Stimulated activated CD8-positive, alpha-beta memory T cell treated with anti-CD3 and anti-CD28 coated beads, Interleukin-7, amount 100 ng/mL, for 24 hours (primary cell): ENCODE measurements at regions not wholly inside any gene's neighbourhood (a gene's known extent, or its start where the extent isn't known, plus 50 kb on each side); places are given as distances from the start of the nearest gene placed in this dataset.
"Not testable (repeated sequence)": the region's sequence is repeated elsewhere in the genome, so short reads cannot be mapped to it uniquely, and the experiment has no call there.

Experiments used
- DNase-seq: peaks from one replicate; pipeline ENCODE4 v3.0.0-alpha.2; 2020; ENCODE audit warnings: low read depth

DNA sequence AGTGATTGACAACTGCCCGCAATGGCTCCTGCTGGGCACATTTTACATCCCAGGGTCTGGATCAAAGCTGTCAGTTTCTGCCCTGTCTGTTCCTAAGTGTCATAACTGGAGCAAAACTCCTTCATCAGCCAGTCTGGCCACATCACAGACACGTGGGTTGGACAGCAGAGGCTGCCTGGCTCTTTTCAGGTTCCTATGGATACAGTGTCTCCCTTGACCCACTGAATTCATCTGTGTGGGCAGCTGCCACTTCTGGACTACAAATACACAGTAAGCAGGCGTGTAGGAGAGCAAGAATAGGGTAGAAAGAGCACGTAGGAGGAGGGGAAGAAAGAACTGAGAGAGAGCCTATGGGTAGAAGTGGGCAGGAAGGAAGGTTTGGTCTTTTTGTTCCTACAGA lies 238.0 kb downstream of the ENC1 start:
- DNase-seq: no peak

DNA sequence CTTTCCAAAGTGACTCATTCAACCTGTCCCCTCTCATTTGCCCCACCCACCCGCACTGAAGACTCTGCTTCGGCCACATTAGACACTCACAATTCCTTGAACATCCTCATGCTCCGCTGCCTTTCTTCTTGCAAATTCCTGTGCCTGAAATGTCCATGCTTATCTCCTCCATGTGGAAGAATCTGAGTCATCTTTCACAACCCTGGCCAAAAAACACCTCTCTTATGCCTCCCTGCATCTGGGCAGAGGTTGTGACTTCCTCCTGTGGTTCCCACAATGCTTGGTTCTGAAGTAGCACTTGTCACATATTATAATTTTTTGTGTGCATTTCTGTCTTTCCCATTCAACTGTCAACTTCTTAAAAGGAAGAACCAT lies 238.6 kb downstream of the ENC1 start:
- no peak for DNase-seq

DNA sequence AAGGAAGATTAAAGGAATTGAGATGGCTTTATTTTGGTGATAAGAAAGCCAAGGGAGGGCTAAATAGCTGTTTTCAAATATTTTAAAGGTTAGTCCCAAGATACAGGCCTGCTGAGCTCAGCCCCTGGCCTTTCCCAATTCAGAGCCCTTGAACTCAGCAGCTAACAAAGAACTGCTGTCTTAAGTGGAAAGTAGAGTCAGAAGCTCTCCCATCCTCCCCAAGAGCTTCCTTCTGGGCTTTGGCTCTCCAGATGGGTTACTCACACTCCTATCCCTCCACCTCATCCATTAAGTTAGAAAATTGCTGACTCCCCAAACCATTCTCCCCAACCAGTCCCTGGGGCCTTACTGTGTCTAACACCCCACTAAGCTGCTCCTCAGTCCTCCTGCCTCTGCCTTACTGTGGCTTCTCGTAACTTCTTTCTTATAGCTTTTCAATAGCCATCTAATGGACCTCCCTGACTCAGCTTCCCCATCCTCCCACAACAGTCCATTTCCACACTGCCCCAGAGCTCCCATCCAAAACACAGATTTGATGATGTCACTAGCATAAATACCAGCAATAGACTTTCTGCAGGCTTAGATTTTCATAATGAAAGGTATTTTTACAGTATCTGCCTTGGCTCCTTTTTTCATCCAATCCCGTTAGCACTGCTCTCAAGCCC lies 239.1 kb downstream of the ENC1 start:
- no peak for DNase-seq

DNA sequence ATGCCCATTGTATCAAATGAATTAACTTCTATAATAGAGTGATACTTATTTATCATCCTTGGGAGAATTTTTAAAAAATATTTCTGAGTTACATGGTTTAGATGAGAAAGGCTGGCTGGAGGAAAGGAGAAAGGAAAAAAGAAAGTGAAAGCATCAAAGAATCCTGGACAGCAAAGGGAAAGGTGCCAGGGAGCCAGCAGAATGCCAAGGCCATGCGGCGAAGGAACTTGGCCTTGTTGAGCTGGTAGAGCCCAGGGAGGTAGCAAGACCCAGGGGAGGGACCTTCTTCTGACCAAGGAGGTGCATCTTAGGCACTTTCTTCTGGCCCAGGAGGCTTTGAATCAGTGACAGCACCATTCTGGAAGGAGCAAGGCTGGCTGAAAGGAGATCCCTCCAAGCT lies 240.5 kb downstream of the ENC1 start:
- DNase-seq: no peak

DNA sequence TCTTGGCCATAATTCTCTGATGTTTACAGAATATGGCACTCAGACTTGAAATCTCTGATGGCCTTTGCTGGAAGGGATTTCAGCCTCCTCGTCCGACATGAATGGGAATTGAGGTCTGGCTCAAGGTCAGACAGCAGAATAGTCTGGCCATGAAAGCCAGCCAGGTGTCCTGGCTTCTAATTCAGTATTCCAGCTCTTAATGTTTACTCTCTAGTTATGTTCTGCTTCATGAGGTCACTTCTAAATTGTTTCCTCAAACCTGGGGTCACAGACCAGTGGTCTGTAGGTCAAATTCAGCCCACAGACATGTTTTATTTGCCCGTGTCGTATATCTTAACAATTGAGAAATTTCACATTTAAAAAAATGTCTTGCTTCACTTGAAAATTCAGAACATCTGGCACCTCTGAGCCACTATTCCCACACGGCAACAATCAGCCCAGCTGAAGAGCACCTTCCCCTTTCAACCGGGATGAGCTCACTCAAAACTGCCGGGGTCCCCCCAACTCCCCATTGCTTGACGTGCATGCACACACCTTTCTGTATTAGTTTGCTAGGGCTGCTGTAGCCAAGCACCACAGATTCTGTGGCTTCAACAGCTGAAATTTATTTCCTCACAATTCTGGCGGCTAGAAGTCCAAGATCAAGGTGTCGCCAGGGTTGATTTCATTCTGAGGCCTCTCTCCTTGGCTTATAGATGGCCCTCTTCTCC lies 243.5 kb downstream of the ENC1 start:
- DNase-seq: no peak

DNA sequence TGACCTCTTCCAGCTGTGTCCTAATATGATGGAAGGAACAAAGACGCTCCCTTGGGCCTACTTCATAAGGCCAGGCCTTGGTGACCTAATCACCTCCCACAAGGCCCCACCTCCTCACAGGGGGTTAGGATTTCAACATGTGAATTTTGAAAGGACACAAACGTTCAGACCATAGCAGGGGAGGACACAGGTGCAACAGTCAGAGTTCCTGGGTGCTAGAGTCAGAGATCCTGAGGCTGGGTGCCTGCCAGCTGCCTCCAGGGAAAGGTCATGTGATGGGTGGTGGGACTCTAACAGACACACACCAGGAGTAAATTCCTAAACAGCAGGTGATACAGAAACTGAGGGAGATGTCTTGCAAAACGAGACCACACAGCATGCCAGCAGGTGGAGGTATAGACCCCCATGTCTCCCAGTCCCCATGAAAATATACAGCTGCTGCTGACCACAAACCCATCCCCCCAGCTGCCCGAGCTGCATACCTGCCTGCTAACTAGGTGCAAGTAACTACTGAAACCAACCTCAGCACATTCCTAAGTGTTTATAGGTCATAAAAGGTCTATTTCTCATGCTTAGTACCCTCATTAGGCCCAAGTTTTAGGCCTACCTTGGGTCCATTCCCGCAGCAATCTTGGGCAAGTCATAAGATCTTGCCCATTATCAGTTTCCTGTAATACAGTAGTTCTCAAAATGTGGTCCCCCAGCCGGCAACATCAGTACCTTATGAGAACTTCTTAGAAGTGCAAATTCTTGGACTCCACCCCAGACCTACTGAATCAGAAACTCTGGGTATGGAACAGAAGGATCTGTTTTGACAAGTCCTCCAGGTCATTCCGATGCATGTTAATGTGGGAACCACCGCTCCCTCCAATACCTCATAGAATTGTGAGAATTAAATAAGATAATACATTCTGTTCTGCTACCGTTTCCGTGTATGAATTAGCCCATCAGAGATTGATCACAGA lies 245.3 kb downstream of the ENC1 start:
- no peak for DNase-seq

DNA sequence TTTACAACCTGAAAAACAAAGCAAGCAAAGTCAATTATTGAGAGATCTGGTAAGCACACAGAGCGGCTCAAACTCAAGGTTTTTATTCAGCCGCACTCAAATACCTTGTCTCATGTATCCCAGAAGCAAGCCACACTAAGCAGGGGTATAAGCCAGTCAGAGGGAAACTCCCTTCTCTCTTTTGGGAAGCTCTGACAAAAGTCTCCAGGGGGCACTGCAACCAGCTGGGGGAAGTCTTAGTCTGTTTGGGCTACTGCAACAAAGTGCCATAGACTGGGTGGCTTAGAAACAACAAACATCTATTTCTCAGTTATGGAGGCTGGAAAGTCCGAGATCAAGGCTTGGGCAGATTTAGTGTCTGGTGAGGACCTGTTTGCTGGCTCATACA lies 246.0 kb downstream of the ENC1 start:
- DNase-seq: no peak

DNA sequence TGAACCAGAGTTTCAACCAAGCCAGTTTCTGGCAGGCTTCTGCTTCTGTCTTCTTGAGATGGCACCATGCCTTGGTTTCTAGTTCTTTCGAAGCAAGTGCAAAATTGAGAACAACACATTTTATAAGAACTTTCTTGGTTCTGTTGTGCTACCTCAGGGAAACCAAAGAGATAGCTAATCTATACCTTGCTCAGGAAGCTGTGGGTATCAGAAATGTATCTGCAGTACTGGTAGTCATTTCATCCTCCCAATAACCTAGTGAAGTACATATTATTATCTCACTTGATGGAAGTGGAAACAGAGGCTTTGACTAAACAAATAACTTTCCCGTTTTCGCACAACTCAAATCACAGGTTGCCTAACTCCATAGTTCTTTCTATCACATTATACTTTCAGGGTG lies 246.6 kb downstream of the ENC1 start:
- no peak for DNase-seq

DNA sequence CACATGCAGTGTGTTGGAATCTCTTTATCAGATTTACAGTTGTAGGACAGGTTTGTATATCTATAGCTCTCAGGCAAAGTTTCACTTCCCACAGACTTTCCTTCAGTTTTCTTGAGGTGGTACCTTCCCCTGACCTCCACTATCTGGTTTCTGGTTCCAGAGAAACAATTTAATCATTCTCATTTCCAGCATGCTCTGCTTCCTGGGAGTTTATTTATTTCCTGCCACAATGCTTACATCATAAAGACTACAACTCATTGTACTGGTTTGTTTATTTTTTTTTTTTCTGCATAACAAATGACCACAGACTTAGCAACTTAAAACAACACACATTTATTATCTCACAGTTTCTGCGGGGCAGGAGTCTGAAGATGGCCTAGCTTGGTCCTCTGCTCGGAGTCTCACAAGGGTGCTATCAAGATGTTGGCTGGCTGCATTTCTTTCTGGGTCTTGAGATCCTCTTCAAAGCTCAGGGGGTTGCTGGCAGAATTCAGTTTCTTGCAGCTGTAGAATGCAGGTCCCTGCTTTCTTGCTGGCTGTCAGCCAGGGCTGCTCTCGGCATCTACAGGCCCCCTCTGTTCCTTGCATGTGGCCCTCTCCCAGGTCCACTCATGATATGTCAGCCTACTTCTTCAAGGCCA lies 247.7 kb downstream of the ENC1 start:
- no peak for DNase-seq

DNA sequence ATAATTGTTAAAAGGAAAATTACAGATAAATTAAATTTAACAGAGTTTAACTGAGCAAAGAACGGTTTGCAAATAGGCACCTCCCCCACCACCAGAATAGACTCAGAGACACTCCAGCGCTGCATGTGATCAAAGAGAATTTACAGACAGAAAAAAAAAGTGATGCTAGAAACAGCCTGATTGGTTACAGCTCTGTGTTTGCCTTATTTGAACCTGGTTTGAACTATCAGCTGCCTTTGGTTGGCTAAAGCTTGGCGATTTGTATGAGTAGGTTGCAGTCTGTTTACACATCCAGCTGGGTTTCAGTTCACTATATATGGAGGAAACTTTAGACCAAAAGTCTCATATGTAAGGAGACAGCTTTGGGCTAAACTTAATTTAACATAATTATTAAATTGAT lies 249.1 kb downstream of the ENC1 start:
- no peak for DNase-seq

DNA sequence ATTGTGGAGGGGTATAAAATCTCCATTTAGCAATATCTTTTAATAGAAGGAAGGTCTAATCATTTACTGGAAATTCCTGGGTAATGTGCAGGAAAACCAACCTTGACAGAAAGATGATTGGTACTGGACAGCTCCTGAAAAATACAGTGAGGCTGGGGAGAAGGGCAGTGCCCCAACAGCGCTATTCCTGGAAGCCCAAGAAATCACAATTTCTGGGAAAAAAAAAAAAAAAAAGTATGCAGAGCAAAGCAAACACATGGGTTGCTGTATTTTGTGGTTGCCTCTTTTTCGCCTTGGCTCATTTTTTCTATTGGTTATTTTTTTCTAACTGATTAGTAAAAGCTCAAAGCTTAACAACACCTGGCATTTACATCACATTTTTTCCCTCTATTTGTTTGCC lies 249.7 kb downstream of the ENC1 start:
- no peak for DNase-seq

DNA sequence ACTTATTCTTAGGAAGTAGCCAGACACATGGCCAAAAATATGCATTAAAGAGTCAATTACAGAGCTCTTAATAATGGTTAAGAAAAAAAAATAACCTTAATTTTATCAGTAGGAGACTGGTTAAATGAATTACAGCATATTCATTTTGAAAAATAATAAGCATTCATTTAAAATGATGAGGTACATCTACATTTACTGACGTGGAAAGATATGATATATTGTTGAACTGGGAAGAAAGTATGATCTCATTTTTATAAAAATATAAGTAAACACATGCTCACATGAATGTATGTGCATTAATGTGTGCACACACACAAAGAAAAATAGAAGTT lies 250.3 kb downstream of the ENC1 start:
- DNase-seq: no peak

DNA sequence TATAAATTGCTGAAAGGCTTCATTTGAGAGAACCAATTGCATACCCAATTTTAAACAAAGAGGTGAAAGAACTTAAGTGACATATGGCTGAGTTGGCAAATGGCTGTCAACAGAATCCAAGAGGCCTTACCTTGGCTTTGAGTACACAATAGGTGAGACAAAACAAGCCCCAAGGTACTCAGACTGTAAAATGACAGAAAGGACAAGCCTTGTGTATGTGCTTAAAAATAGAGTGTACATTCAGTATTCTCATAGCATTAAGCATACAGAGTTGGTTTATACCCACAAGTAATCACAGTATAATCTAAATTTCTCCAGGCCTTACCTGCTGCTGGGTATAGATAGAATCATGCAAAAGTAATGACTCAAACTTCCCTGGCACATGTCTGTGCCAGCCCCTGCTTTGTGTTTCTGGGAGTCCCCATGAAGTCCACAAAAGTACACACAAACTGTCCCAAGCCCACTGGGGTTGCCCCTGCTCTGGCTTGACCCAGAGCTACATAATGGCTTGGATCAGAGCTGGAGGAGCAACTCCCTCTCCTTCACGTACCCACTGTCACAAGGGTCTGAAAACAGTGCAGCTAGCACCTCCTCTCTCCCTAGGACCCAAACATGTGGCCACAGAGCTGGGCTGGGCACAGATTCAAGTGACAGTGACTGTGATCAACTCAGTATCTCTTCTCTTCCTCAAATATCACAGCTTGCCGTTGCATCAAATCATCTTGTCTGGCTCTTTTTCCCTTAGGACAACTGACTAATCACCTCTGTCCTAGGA lies 250.8 kb downstream of the ENC1 start:
- DNase-seq: no peak

DNA sequence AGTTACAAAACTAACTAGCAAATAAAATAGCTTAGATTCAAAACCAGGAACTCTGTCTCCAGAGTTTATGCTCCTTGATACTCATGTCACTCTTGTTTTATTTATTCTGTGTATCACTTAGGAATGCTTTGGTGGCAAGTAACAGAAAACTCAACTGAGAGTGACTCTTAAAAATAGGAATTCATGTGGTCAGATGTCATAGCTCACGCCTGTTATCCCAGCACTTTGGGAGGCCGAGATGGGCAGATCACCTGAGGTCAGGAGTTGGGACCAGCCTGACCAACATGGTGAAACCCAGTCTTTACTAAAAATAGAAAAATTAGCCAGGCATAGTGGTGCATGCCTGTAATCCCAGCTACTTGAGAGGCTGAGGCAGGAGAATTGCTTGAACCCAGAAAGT lies 252.1 kb downstream of the ENC1 start:
- DNase-seq: not testable (repeated sequence)

DNA sequence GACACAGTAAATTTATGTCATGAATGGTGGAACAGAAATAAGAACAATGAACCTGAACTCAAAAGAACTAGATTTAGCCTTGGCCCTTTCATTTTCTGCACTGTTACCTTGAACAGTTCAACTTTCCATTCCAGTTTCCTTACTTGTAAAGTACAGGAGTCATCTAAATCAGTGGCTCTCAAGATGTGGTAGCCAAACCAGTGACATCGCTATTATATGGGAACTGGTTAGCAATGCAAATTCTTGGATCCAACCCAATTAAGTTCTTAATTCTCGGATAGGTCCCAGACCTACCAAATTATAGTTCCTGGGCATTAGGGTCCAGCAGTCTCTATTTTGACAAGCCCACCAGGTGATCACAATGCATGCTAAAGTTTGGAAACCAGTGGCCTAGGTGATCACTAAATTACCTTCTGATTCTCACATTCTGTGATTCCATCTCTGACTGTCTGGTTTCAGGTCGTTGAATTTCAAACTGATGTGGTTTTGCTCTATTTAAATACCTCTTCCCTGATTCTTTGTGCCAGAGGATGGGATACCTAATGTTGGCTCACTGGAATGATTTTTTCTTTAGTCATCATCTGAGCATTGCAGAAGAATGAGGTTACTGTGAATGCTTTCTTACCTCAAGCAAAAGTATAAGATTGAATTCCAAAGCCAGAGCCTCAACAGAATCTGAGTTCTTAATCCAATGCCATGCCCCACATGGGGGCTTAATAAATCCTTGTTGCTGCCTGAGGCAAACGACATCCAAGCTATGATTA lies 253.8 kb downstream of the ENC1 start:
- DNase-seq: no peak

DNA sequence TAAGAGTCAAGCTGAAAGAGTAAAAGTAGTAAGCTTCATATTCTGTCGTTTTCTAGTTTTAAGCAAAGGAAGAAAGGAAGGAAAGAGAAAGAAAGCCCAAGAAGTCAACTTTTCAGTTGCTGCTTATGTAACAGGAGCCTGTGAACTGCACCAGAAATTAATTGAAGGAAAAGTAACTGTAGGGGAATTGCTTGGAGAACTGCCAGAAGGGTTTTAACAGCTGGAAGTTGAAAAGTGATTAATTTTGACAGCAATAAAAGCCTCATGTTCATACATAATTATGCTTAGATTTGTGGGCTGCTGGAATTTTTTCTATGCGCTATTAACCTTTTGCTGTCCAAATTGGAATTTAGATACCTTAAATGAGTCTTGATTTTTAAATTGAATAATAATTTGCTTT lies 255.7 kb downstream of the ENC1 start:
- DNase-seq: no peak

DNA sequence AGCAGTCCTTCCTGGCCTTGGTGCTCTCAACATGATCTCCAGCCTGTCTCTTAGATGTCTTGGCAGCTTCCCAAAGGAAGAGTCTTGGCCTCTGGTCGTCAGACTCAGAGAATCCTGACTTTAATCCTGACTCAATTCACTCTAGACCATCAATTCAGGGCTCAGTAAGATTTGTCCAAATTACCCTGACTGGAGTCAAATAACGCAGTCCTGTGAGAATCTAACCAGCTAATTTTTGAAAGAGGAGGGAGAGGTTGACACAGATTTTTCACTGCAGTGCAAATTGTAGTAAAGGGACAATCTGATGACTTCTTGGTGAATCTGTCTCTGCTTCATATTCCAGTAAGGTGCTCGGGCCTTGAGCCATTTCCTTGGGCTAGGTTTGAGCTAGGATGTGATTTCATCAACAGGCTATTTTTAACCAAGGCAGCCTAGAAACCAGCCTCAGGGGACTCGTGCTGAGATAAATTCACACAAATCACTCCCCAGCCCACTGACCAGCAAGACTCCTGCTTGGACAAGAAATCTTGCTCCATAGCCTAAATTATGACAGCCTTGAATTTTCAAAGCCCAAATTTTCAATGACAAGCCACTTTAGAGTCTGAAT lies 257.4 kb downstream of the ENC1 start:
- DNase-seq: no peak

DNA sequence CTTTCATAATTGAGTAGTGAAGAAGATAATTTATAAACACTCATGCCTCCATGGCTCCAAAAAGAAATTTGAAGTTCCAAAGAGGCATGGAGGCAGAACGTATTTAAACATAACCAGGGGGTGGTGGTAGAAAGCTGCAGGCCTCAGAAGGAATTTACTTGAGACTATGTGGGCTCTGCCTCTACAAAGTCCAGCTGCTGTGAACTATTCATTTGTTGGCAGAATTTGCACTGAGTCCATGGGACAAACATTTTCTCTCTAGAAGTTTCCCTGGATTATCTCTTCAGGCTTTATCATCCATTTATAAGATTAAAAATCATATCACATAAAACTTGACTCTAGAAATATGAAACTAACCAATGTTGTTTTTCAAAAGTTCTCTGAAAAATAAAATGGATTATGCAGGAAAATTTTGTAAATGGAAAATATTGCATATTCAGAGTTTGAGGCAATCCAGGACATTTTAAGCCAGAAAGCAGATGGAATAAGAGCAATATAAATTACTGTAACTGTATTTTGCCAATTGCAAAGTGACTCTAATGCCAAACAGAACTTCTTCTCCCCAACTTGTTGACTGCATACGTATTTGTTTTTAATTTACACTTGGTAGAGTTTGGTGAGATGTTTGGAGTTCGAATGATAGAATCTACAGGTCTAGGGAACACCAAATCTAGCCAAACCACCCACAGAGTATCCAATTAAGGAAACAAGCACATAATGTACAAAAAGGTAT lies 258.2 kb downstream of the ENC1 start:
- no peak for DNase-seq

DNA sequence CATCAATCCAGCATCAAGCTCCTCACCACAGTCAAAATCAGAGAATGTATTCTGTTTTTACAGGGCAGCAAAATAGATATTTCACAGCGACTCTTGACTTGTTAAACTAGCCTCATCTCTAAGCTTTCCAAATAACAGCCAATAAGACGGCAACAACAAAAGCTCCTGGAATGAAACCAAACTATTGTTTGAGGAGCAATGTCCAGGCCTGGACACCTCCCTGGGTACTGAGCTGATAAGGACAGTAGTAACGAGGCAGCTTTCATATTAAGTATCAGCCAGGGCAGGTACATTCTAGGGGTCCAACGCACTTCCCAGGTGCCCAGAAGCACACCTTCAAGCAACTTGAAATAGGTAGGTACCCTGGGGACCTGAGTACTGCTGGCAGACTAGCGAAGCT lies 260.3 kb downstream of the ENC1 start:
- no peak for DNase-seq

DNA sequence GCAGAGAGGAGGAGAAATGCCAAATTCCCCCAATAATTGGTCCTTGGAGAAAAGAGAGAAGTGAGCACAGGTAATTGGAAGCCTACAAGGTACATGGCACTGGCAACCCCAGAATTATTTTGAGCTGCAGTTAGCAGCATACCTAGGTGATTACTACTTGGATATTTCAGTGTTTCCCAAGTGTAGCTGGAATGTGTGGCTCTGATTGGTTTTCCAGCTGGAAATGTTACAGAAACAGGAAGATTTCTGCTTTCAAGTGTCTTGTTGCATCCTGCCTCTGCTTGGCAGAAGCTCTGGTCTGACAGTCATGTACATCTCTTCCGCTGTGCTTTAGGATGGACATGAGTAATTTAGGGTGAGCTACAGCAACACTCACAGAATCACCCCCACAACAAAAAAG lies 262.1 kb downstream of the ENC1 start:
- no peak for DNase-seq
